ENCODE measurements at regions not wholly inside any gene's neighbourhood (a gene's known extent, or its start where the extent isn't known, plus 50 kb on each side); places are given as distances from the start of the nearest gene placed in this dataset.

DNA sequence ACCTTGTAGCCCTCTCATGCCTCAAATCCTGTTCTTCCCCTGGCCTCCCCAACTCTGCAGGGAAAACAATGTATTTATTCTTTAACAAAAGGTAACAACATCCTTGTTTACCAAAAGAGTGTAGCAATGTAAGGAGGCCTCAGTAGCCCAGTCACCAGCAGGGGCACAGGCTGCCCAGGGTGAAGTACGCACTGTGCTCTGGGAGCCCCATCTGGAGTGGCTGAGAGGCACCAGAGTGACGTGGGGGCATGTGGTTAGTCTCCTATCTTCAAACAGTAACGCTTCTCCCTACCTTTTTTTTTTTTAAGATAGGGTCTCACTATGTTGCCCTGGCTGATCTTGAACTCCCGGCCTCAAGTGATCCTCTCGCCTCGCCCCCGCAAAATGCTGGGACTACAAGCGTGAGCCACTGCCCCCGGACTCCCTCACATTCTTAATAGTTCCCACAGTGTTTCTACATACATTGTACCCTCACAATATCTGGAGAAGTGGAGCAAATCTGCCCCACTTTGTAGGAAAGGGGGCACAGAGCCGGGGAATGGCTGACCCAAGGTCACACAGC lies 51.3 kb upstream of the ECE1 start:
- no peaks in the 10 kb centered on the region for H3K36me3 ChIP-seq (ENCODE audit: insufficient read depth)
- peak overlapping the region; percentile 2 for H3K4me3 ChIP-seq (ENCODE audit: low read depth, low read length)
- no peak for DNase-seq (ENCODE audit: extremely low spot score)
- no peaks in the 10 kb centered on the region for H3K4me1 ChIP-seq (ENCODE audit: insufficient read depth)
- H3K27ac ChIP-seq (ENCODE audit: low read depth): peak overlapping the region; percentile 73
- WGBS: 81% methylated on average over 10 of the region's 10 CpGs

DNA sequence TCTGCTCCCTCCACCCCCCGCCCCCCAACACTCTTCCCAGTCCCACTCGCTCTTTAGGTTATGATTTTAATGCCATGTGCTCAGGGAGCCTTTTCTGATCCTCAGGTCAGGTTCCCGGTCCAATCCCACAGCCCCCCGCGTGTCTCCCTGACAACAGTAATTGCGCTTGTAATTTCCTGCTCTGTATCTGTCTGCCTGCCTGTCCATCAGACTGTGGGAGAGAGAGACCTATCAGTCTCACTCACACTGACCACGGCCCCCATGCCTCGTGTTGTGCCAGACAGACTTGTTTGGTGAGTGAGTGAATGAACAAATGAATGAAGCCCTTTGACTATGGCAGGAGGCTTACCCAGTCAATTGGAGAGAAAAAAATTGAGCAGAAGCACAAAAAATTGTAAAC lies 50.8 kb upstream of the ECE1 start:
- 58% methylated on average over 8 of the region's 8 CpGs for WGBS
- DNase-seq (ENCODE audit: extremely low spot score): no peak
- no peaks in the 10 kb centered on the region for H3K36me3 ChIP-seq (ENCODE audit: insufficient read depth)
- H3K27ac ChIP-seq (ENCODE audit: low read depth): peak overlapping the region; percentile 73
- H3K4me3 ChIP-seq (ENCODE audit: low read depth, low read length): no peak overlapping the region
- no peaks in the 10 kb centered on the region for H3K4me1 ChIP-seq (ENCODE audit: insufficient read depth)

DNA sequence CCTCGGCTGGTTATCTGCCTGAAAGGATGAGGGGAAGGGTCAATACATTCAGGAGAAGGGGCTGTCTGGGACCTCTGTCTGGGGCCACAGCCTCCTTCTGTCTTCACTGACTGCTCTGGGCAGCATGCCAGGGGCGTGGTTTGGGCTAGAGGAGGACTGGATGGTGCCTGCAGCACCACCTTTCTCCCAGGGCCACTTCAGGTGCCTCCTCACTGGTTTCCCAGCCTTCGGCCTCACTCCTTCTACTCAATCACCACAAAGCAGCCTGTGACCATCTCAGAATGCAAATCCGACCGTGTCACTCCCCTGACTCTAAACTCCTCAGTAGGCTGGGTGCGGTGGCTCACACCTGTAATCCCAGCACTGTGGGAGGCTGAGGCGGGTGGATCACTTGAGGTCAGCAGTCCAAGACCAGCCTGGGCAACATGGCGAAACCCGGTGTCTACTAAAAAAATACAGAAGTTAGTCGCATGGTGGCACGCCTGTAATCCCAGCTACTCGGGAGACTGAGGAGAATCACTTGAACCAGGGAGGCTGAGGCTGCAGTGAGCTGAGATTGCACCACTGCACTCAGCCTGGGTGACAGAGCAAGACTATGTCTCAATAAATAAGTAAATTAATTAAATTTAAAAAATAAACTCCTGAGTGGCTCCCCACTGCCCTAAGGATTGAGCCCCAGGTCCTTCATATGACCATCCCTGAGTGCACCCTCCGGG lies 50.1 kb upstream of the ECE1 start:
- no peak for DNase-seq (ENCODE audit: extremely low spot score)
- Histone ChIP-seq H3K4me1 (ENCODE audit: insufficient read depth) (no peaks in the 10 kb centered on the region), H3K27ac (ENCODE audit: low read depth) (peak overlapping the region; percentile 76), H3K36me3 (ENCODE audit: insufficient read depth) (no peaks in the 10 kb centered on the region), H3K4me3 (ENCODE audit: low read depth, low read length) (no peak overlapping the region)
- 79% methylated on average over 13 of the region's 13 CpGs for WGBS

All from urinary bladder (tissue), 3 donors.